ENCODE measurements at regions not wholly inside any gene's neighbourhood (a gene's known extent, or its start where the extent isn't known, plus 50 kb on each side); places are given as distances from the start of the nearest gene placed in this dataset.
"Not testable (repeated sequence)": the region's sequence is repeated elsewhere in the genome, so short reads cannot be mapped to it uniquely, and the experiment has no call there.

DNA sequence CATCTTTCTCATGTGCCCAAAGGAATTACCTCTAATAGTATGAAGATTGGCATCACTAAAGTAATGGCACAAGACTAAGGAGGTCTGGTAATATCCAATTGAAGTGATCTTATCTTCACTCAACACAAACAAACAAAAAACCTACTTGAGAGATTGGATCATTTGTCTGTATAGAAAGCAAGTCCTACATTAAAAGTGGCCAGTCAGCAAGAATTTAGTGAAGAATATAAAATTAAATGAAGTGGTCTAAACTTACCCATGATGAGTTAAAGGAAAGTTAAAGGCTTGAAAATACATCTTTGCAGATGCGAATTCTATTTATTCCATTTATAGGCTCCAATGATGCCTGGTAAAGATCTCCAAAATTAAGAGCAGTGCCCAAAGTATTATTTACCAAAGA, 350.3 kb upstream of the PCSK5 start:
- no peaks in the 10 kb centered on the region for H3K9me3 ChIP-seq (ENCODE audit: control insufficient read depth, insufficient read depth, low read length)
- no peaks in the 10 kb centered on the region for H3K27me3 ChIP-seq (ENCODE audit: control insufficient read depth, insufficient read depth, low read length)
- no CpG with 5 or more reads among the region's 1 CpG for WGBS (ENCODE audit: insufficient coverage)
- no peak overlapping the region for H3K27ac ChIP-seq (ENCODE audit: low read depth, low read length)
- no peak overlapping the region for H3K4me3 ChIP-seq (ENCODE audit: low read depth, low read length)
- no peaks in the 10 kb centered on the region for H3K4me1 ChIP-seq (ENCODE audit: control insufficient read depth, insufficient read depth, low read length)
- no peaks in the 10 kb centered on the region for H3K36me3 ChIP-seq (ENCODE audit: control insufficient read depth, insufficient read depth, low read length)
- DNase-seq (ENCODE audit: low read depth in 4 of 6, low spot score in 6 of 6) = no peak

GRCh38 chr9:75541734-75542133, 348.7 kb upstream of the PCSK5 start:
- Histone ChIP-seq H3K36me3 (ENCODE audit: control insufficient read depth, insufficient read depth, low read length) (no peaks in the 10 kb centered on the region), H3K4me1 (ENCODE audit: control insufficient read depth, insufficient read depth, low read length) (no peaks in the 10 kb centered on the region), H3K27ac (ENCODE audit: low read depth, low read length) (no peak overlapping the region), H3K27me3 (ENCODE audit: control insufficient read depth, insufficient read depth, low read length) (no peaks in the 10 kb centered on the region), H3K9me3 (ENCODE audit: control insufficient read depth, insufficient read depth, low read length) (no peaks in the 10 kb centered on the region), H3K4me3 (ENCODE audit: low read depth, low read length) (no peak overlapping the region)
- peak in 1 of 6 donors; percentile 64 for DNase-seq (ENCODE audit: low read depth in 4 of 6, low spot score in 6 of 6)
- WGBS (ENCODE audit: insufficient coverage) = no CpG with 5 or more reads among the region's 1 CpG

- H3K4me3 ChIP-seq (ENCODE audit: low read depth, low read length) = no peak overlapping the region
- no peak overlapping the region for H3K27ac ChIP-seq (ENCODE audit: low read depth, low read length)
- no peaks in the 10 kb centered on the region for H3K9me3 ChIP-seq (ENCODE audit: control insufficient read depth, insufficient read depth, low read length)
- H3K27me3 ChIP-seq (ENCODE audit: control insufficient read depth, insufficient read depth, low read length) = no peaks in the 10 kb centered on the region
- H3K36me3 ChIP-seq (ENCODE audit: control insufficient read depth, insufficient read depth, low read length) = no peaks in the 10 kb centered on the region
- no peaks in the 10 kb centered on the region for H3K4me1 ChIP-seq (ENCODE audit: control insufficient read depth, insufficient read depth, low read length)
- DNase-seq (ENCODE audit: low read depth in 4 of 6, low spot score in 6 of 6) = peak in 1 of 6 donors; percentile 64
Observed at GRCh38 chr9:75544815-75545214, 345.7 kb upstream of the PCSK5 start.

- no peak overlapping the region for H3K27ac ChIP-seq (ENCODE audit: low read depth, low read length)
- H3K36me3 ChIP-seq (ENCODE audit: control insufficient read depth, insufficient read depth, low read length) = no peaks in the 10 kb centered on the region
- H3K4me1 ChIP-seq (ENCODE audit: control insufficient read depth, insufficient read depth, low read length) = no peaks in the 10 kb centered on the region
- peak in 1 of 6 donors; percentile 47 for DNase-seq (ENCODE audit: low read depth in 4 of 6, low spot score in 6 of 6)
- H3K9me3 ChIP-seq (ENCODE audit: control insufficient read depth, insufficient read depth, low read length) = no peaks in the 10 kb centered on the region
- no peak overlapping the region for H3K4me3 ChIP-seq (ENCODE audit: low read depth, low read length)
- WGBS (ENCODE audit: insufficient coverage) = 68% methylated on average over 2 of the region's 3 CpGs
- H3K27me3 ChIP-seq (ENCODE audit: control insufficient read depth, insufficient read depth, low read length) = no peaks in the 10 kb centered on the region
Observed at GRCh38 chr9:75545287-75545686, 345.2 kb upstream of the PCSK5 start.

DNA sequence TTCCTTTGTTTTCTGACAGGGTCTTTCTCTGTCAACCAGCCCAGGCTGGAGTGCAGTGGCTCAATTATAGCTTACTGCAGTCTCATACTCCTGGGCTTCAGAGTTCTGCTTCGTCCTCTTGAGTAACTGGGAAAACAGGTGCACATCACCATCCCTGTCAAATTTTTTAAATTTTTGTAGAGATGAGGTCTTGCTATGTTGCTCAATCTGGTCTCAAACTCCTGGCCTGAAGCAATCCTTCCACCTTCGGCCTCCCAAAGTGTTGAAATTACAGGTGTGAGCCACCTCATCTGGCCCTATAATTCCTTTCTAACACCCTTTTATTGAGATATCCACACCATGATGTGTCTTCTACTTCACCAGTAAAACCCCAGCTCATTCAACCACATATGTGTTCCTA, 341.6 kb upstream of the PCSK5 start:
- no peak for DNase-seq (ENCODE audit: low read depth in 4 of 6, low spot score in 6 of 6)
- Histone ChIP-seq H3K27ac (ENCODE audit: low read depth, low read length) (no peak overlapping the region), H3K27me3 (ENCODE audit: control insufficient read depth, insufficient read depth, low read length) (no peaks in the 10 kb centered on the region), H3K4me1 (ENCODE audit: control insufficient read depth, insufficient read depth, low read length) (no peaks in the 10 kb centered on the region), H3K36me3 (ENCODE audit: control insufficient read depth, insufficient read depth, low read length) (no peaks in the 10 kb centered on the region), H3K4me3 (ENCODE audit: low read depth, low read length) (no peak overlapping the region), H3K9me3 (ENCODE audit: control insufficient read depth, insufficient read depth, low read length) (no peaks in the 10 kb centered on the region)
- WGBS (ENCODE audit: insufficient coverage) = 100% methylated on average over 1 of the region's 2 CpGs

- H3K36me3 ChIP-seq (ENCODE audit: control insufficient read depth, insufficient read depth, low read length) = no peaks in the 10 kb centered on the region
- no peaks in the 10 kb centered on the region for H3K27me3 ChIP-seq (ENCODE audit: control insufficient read depth, insufficient read depth, low read length)
- H3K4me1 ChIP-seq (ENCODE audit: control insufficient read depth, insufficient read depth, low read length) = no peaks in the 10 kb centered on the region
- no CpG with 5 or more reads among the region's 1 CpG for WGBS (ENCODE audit: insufficient coverage)
- no peak overlapping the region for H3K27ac ChIP-seq (ENCODE audit: low read depth, low read length)
- DNase-seq (ENCODE audit: low read depth in 4 of 6, low spot score in 6 of 6) = peak in 2 of 6 donors; percentile 7 to 55
- H3K9me3 ChIP-seq (ENCODE audit: control insufficient read depth, insufficient read depth, low read length) = no peaks in the 10 kb centered on the region
- no peak overlapping the region for H3K4me3 ChIP-seq (ENCODE audit: low read depth, low read length)
Observed at GRCh38 chr9:75551861-75552260, 338.6 kb upstream of the PCSK5 start.

DNA sequence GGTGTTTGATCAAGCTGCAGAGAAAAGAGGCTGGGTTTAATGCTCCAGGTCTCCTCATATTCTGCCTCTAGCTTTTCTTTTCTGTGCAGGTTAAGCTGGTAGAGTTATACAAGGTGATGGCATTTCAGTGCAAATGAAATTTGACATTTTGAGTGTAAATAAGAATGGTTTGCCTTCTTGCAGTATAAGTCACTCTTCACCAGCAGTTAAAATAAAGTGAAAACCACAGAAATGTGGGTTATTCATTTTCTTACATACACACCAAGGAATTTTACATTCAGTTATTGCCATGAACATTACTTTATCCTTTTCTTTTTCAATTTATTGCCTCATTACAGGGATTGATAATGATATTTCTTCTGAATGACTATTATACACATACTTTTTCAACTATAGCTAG, 337.5 kb upstream of the PCSK5 start:
- Histone ChIP-seq H3K4me3 (ENCODE audit: low read depth, low read length) (no peak overlapping the region), H3K27ac (ENCODE audit: low read depth, low read length) (no peak overlapping the region), H3K9me3 (ENCODE audit: control insufficient read depth, insufficient read depth, low read length) (no peaks in the 10 kb centered on the region), H3K27me3 (ENCODE audit: control insufficient read depth, insufficient read depth, low read length) (no peaks in the 10 kb centered on the region), H3K4me1 (ENCODE audit: control insufficient read depth, insufficient read depth, low read length) (no peaks in the 10 kb centered on the region), H3K36me3 (ENCODE audit: control insufficient read depth, insufficient read depth, low read length) (no peaks in the 10 kb centered on the region)
- DNase-seq (ENCODE audit: low read depth in 4 of 6, low spot score in 6 of 6) = peak in 2 of 6 donors; percentile 24 to 33

DNA sequence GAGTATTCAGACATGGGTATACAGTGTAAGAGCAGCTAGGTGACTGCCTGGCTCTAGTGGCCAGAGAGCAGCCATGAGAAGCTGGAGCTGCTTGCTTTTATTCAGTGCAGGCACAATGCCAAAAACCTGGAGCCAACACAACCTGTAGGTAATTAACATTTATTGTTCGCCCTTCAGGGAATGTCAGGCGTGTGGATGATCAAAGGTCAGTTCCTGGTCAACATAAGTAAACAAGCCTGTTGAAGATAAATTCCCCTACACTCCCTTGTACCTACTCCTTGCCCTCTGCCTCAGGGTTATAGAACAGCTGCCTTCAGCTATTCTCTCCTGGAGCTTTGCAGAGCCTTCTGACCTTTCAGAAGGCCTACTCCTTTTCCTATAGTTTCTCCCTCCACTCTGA, 323.7 kb upstream of the PCSK5 start:
- not testable (repeated sequence) for H3K27me3 ChIP-seq (ENCODE audit: control insufficient read depth, insufficient read depth, low read length); H3K27ac ChIP-seq (ENCODE audit: low read depth, low read length); DNase-seq (ENCODE audit: low read depth in 4 of 6, low spot score in 6 of 6); H3K4me3 ChIP-seq (ENCODE audit: low read depth, low read length); H3K4me1 ChIP-seq (ENCODE audit: control insufficient read depth, insufficient read depth, low read length); H3K9me3 ChIP-seq (ENCODE audit: control insufficient read depth, insufficient read depth, low read length); H3K36me3 ChIP-seq (ENCODE audit: control insufficient read depth, insufficient read depth, low read length)
- 80% methylated on average over 2 of the region's 2 CpGs for WGBS (ENCODE audit: insufficient coverage)

DNA sequence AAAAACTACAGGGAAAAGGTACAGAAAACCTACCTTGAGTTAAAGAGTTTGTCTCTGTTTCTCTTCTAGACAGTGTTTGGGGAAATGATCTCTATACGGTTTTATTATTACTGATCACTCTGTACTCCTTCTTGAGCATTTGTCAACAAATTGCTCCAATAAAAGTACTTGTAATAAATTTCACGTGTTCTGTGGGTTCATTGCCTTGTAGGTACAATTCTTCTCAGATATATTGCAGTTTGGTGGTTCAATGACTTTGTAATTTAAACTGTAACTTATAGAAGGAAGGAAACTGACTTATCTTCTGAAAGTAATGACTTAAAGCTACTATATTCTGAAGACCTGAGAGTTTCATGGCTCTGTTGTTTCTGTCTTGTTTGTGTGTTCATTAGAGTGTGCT, 319.9 kb upstream of the PCSK5 start:
- no CpG with 5 or more reads among the region's 2 CpGs for WGBS (ENCODE audit: insufficient coverage)
- H3K27ac ChIP-seq (ENCODE audit: low read depth, low read length) = no peak overlapping the region
- no peaks in the 10 kb centered on the region for H3K9me3 ChIP-seq (ENCODE audit: control insufficient read depth, insufficient read depth, low read length)
- no peaks in the 10 kb centered on the region for H3K36me3 ChIP-seq (ENCODE audit: control insufficient read depth, insufficient read depth, low read length)
- no peaks in the 10 kb centered on the region for H3K4me1 ChIP-seq (ENCODE audit: control insufficient read depth, insufficient read depth, low read length)
- peak in 1 of 6 donors; percentile 17 for DNase-seq (ENCODE audit: low read depth in 4 of 6, low spot score in 6 of 6)
- H3K27me3 ChIP-seq (ENCODE audit: control insufficient read depth, insufficient read depth, low read length) = no peaks in the 10 kb centered on the region
- no peak overlapping the region for H3K4me3 ChIP-seq (ENCODE audit: low read depth, low read length)

DNA sequence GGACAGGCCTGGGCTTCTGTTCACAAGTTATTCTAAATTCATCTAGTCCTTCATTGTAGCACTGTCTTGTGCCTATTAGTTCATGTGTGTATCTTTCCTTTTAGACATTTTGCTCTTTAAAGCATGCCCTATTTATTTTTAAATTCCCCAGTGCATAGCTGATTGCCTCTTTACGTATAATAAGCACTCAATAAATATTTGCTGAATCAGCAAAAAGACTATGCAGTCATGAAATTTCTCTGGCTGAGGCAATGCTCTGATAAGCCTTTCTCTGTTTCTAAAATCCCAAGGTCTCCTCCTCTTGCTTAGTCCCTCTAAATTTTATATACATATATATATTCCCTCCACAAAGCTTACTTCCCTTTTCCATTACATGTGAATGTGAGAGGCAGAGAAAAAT, 315.9 kb upstream of the PCSK5 start:
- WGBS (ENCODE audit: insufficient coverage) = 86% methylated on average over 1 of the region's 1 CpG
- Histone ChIP-seq H3K27ac (ENCODE audit: low read depth, low read length) (no peak overlapping the region), H3K27me3 (ENCODE audit: control insufficient read depth, insufficient read depth, low read length) (no peaks in the 10 kb centered on the region), H3K9me3 (ENCODE audit: control insufficient read depth, insufficient read depth, low read length) (no peaks in the 10 kb centered on the region), H3K36me3 (ENCODE audit: control insufficient read depth, insufficient read depth, low read length) (no peaks in the 10 kb centered on the region), H3K4me1 (ENCODE audit: control insufficient read depth, insufficient read depth, low read length) (no peaks in the 10 kb centered on the region), H3K4me3 (ENCODE audit: low read depth, low read length) (no peak overlapping the region)
- DNase-seq (ENCODE audit: low read depth in 4 of 6, low spot score in 6 of 6) = no peak
